HG02623 (cell line): ENCODE measurements at regions not wholly inside any gene's neighbourhood (a gene's known extent, or its start where the extent isn't known, plus 50 kb on each side); places are given as distances from the start of the nearest gene placed in this dataset.
"Not testable (repeated sequence)": the region's sequence is repeated elsewhere in the genome, so short reads cannot be mapped to it uniquely, and the experiment has no call there.

Source experiments
- ATAC-seq: cut with Tn5 transposase; IDR thresholded peaks from one replicate; pipeline ENCODE4 v1.9.1; 2021; ENCODE audit warnings: moderate library complexity; ENCODE audit not compliant: unreplicated experiment

GRCh38 chr2:181737302-181737701, 57.0 kb upstream of the NEUROD1 start:
- not testable (repeated sequence) for ATAC-seq

GRCh38 chr2:181738074-181738473, 57.8 kb upstream of the NEUROD1 start:
- ATAC-seq, result no peak

- ATAC-seq, result no peak
Measured at GRCh38 chr2:181738563-181738962, 58.2 kb upstream of the NEUROD1 start.

- no peak for ATAC-seq
Measured at GRCh38 chr2:181741756-181742155, 61.4 kb upstream of the NEUROD1 start.

- ATAC-seq, result no peak
Measured at GRCh38 chr2:181742361-181742760, 62.0 kb upstream of the NEUROD1 start.

- ATAC-seq, result no peak
Measured at GRCh38 chr2:181742922-181743722, 62.8 kb upstream of the NEUROD1 start.

- no peak for ATAC-seq
Measured at GRCh38 chr2:181743723-181744031, 63.4 kb upstream of the NEUROD1 start.

GRCh38 chr2:181745796-181746540, 65.7 kb upstream of the NEUROD1 start:
- ATAC-seq, result no peak

- no peak for ATAC-seq
Measured at GRCh38 chr2:181746844-181747243, 66.5 kb upstream of the NEUROD1 start.

- ATAC-seq, result no peak
Measured at GRCh38 chr2:181750305-181750704, 70.0 kb upstream of the NEUROD1 start.

- ATAC-seq, result no peak
Measured at GRCh38 chr2:181751266-181752030, 71.1 kb upstream of the NEUROD1 start.

- ATAC-seq, result no peak
Measured at GRCh38 chr2:181752301-181752700, 72.0 kb upstream of the NEUROD1 start.

- no peak for ATAC-seq
Measured at GRCh38 chr2:181753686-181754085, 73.4 kb upstream of the NEUROD1 start.

- ATAC-seq, result no peak
Measured at GRCh38 chr2:181754105-181754504, 73.8 kb upstream of the NEUROD1 start.

GRCh38 chr2:181755181-181755580, 74.9 kb upstream of the NEUROD1 start:
- ATAC-seq, result no peak

GRCh38 chr2:181760521-181760920, 80.2 kb upstream of the NEUROD1 start:
- no peak for ATAC-seq

- ATAC-seq, result no peak
Measured at GRCh38 chr2:181761175-181761574, 80.9 kb upstream of the NEUROD1 start.

- ATAC-seq, result no peak
Measured at GRCh38 chr2:181762000-181762399, 81.7 kb upstream of the NEUROD1 start.

- no peak for ATAC-seq
Measured at GRCh38 chr2:181762848-181763247, 82.5 kb upstream of the NEUROD1 start.

- ATAC-seq, result no peak
Measured at GRCh38 chr2:181763423-181763822, 83.1 kb upstream of the NEUROD1 start.

- ATAC-seq, result no peak
Measured at GRCh38 chr2:181764095-181764963, 84.0 kb upstream of the NEUROD1 start.
